Limb (tissue), 2 donors: ENCODE measurements at regions not wholly inside any gene's neighbourhood (a gene's known extent, or its start where the extent isn't known, plus 50 kb on each side); places are given as distances from the start of the nearest gene placed in this dataset.
A peak's percentile ranks its signal among the peaks of the same experiment; 100 is the strongest.
"Not testable (repeated sequence)": the region's sequence is repeated elsewhere in the genome, so short reads cannot be mapped to it uniquely, and the experiment has no call there.

Experiments used
- DNase-seq, 2 donors: peaks; one replicate each; pipeline ENCODE4 v3.0.0-alpha.2; 2016; ENCODE audit errors: extremely low spot score in 2 of 2

DNA sequence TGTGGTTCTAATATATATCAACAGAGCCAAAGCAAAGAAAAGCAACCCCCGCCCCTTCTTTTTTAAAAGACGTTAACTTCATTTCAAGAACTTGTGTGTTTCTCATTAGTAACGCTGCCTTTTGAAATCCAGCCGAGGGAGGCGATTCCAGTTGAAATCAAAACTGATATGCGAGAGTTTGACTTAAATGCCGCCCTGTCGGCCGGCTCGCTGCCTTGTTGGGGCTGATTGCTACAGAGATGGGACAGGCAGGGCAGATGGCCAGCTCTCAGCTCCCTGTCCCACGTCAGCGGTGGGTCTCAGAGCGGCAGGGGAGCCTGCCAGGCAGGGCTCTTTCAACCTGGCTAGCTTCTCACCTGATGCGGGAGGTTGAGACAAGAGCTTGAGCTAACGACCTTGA is 51.9 kb upstream of the ALX4 start:
- peak; percentile 27 to 42 for DNase-seq

DNA sequence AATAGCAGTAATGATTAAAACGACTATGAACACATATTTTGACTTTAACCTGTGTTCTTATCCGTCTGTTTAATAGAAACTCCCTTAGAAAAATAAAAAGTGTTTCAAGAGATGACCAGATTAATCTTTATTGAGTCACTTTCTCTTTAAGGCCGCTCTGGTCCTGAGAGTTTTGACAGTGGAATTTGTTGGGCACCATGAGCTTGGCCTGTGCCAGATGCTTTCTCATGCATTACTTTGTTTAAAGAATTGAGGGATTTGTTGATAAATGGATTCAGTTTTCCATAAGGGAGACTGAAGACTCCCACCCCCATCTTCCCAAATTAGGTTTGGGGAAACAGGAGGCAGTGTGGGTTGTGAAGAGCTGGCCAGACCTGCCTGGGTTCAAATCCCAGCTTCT is 53.2 kb upstream of the ALX4 start:
- no peak for DNase-seq

GRCh38 chr11:44364596-44364995 is 54.7 kb upstream of the ALX4 start:
- DNase-seq, result no peak

- no peak for DNase-seq
Observed at GRCh38 chr11:44365616-44366015, 55.7 kb upstream of the ALX4 start.

DNA sequence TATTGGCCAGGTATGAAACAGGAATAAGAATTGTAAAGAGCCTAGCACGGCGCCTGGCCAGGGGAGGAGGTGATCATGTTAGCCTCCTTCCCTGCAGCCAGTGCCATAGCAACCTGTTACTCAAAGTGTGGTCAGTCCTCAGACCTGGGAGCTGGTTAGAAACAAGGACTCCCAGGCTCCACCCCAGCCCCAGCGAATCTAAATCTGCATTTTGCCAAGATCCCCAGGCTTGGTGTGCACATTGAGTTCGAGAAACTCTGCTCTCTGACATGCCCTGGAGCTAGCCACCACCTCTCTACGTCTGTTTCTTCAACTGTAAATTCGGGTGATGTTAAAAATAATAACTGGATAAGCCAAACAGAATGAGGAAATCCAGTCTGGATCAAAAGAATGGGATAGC is 56.1 kb upstream of the ALX4 start:
- no peak for DNase-seq

- DNase-seq, result no peak
Observed at GRCh38 chr11:44366741-44367140, 56.8 kb upstream of the ALX4 start.

DNA sequence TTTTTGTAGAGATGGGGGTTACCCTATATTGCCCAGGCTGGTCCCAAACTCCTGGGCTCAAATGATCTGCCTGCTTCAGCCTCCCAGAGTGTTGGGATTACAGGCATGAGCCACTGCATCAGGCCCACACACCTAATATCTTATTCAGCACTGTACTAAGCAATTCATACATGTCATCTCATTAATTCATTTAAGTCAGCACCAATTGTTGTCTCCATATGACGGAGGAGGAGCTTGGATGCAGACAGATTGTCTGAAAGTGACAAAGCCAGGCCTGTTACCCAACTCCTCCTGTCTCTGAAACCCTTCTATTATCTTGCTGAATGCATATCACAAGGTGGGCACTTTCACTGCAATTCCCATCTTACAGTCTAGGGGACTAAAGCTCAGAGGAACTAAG is 57.5 kb upstream of the ALX4 start:
- DNase-seq, result no peak

DNA sequence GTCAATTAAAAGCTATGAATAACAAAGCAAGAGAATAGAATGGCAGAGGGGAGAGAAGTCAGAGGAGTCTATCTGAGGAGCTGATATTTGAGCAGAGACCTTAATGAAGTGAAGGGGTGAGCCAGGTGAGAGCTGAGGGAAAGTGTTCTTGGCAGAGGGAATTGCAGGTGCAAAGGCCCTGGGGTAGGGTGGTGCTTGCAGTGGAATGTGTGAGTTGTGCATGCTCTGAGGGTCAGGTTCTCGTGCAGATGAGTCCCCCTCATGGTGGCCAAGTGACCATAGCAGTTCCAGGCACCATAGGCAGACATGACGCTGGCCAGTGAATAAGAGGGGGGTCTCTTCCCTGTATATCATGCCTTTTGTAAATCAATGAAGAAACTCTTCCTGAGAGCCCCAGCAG is 58.9 kb upstream of the ALX4 start:
- DNase-seq, result no peak

GRCh38 chr11:44371042-44371441 is 61.1 kb upstream of the ALX4 start:
- DNase-seq, result not testable (repeated sequence)

DNA sequence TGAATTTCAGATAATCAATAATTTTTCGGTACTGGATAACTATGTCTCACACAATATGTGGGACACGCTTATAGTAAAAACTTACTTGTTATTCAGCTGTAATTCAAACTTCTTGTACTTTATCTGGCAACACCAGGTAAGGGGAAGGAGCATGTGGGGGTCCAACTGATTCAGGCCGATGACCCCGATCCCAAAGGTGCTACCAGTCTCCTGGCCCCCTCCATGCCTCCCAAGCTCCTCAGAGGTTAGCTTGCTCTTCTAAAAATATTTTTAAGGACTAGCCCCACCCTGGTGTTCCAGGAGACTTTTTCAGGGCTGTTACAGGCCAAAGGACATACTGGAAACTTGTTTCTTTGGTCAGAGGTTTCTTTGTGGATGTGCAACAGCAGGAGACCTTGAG is 61.8 kb upstream of the ALX4 start:
- no peak for DNase-seq

DNA sequence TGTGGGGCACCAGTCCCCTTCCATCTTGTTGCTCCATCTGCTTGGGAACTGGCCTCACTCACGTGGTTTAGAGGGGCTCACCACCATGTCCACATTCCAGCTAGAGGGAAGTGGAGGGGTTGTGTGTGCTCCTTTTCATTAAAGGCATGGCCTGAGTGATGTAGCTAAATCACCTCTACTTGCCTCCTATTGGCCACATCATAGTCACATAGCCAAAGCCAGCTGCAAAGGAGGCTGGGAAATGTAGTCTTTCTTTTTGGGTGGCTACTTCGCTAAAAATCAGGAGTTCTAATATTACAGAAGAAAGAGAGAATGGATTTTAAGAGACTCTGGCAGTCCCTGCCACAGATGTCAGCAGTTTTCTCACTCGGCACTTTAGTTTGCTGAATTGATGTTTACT is 63.0 kb upstream of the ALX4 start:
- no peak for DNase-seq

GRCh38 chr11:44374001-44374400 is 64.1 kb upstream of the ALX4 start:
- DNase-seq, result no peak

DNA sequence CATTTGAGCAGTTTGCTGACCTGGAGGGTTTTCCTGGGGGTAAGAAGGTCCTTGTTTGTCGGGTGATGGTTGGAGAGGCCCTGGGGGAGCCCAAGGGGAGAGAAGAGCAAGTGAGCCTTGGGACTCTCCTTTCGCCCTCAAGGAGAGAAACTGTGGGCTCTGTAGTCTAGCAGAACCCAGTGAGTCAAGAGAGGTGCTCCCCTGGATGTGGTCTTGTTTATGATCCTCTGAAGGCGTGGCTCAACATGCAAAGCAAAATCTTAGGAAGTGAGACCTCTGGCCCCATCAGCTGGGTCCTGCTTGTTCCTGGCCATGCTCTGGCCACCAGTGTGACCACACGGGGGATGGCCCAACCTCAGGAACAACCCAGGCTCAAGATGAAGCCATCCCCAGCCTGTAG is 66.5 kb upstream of the ALX4 start:
- DNase-seq, result no peak

- no peak for DNase-seq
Observed at GRCh38 chr11:44377121-44377520, 67.2 kb upstream of the ALX4 start.

DNA sequence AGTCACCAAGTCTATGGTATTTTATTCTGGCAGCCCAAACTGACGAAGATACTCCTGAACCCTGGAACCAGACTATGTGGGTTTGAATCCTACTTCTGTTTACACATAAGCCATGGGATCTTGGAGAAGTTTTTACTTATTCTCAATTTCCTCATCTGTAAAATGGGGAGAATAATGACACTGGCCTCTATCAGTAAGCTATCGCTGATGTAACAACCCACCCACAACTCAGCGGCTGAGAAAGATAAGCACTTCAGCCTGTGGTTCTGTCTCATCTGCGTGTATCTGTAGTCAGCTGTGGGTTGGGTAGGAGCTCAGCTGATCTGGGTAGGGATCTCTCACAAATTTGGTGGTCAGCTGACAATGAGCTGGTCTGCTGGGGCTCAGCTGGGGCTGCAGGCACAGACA is 68.0 kb upstream of the ALX4 start:
- no peak for DNase-seq

GRCh38 chr11:44379141-44380008 is 69.4 kb upstream of the ALX4 start:
- DNase-seq, result no peak

DNA sequence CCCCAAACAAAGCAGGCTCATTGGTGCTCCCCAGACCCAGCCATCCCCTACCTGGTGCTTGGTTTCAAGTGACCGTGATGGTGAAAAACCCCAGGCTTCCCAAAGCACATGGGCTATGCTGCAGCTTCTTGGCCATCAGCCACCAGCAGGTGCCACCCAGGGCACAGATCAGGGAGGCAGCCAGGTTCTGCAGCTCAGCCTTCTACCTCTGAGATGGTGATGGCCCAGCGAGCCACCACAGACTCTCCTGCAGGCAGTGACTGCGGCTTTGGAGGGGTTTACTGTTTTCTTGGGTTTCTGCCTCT is 70.0 kb upstream of the ALX4 start:
- DNase-seq, result no peak

DNA sequence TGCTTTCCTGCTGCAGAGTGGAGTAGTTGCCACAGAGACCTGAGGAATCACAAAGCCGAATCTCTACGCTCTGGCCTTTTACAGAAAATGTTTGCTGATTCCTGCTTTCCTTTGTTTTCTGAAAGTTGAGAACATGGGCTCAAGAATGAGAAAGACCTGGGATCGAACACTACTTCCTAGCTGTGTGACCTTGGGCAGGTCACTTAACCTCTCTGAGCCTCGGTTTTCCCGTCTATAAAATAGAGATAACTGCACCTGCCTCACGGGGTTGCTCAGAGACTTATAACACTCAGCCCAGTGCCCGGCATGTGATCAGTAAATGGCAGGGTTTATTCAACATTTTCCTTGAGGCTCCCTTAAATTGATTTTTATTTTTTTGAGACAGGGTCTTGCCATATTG is 70.9 kb upstream of the ALX4 start:
- no peak for DNase-seq

DNA sequence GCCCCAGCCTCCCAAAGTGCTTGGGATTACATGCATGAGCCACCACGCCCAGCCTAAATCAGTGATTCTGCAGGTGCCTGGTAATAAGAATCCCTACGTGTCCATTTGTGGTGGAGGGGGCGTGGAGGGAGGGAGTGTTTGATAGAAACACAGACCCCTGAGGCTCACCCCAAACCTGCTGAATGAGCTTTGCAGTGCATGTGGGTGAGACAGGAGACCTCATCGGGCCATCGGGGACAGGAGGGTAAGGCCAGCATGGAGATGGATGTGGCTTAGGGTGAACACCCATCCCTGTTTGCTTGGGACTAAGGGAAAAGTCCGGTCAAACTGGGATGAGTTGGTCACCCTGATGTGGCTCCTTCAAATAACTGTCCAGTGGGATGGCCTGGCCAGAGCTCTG is 71.3 kb upstream of the ALX4 start:
- DNase-seq, result no peak

GRCh38 chr11:44382118-44382517 is 72.2 kb upstream of the ALX4 start:
- no peak for DNase-seq

- no peak for DNase-seq
Observed at GRCh38 chr11:44382656-44383240, 72.8 kb upstream of the ALX4 start.

- no peak for DNase-seq
Observed at GRCh38 chr11:44383246-44383645, 73.3 kb upstream of the ALX4 start.

DNA sequence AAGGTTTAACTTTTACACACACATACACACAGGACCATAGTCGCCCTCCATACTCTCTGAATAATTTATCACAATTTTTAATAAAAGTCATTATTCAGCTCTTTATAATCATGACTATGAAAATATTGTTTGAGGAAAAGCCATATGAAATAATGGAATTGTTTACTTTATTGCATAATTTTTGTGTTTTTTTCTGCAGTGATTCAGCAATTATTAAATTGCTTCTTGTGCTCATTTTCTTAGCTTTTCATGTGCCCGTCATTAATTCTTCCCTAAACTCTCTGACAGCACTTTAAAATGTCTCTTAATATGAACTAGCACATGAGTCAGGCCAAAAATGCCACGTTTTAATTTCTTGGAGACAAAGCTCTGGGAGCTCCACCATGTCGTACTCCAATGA is 77.5 kb upstream of the ALX4 start:
- DNase-seq, result no peak

DNA sequence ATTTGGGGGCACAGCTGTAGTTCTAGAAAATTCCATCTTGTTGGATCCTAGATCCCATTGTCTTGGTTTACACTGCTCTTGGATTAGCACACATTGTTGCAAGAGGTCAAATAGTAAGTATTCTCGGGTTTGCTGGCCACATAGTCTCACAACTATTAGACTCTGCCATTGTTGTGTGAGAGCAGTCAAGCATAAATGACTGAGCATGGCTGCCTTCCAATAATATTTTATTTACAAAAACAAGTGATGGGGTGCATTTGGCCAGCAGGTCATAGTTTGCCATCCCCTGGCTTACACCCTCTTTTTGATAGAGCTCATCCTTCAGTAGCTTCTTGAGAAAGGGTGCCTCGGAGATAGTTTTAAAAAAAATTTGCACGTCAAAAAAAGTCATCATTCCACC is 77.9 kb upstream of the ALX4 start:
- DNase-seq, result no peak
